Adrenal gland (tissue), 9 donors: ENCODE measurements at regions not wholly inside any gene's neighbourhood (a gene's known extent, or its start where the extent isn't known, plus 50 kb on each side); places are given as distances from the start of the nearest gene placed in this dataset.

Source experiments
- DNase-seq, 7 donors: peaks; one replicate each; pipeline ENCODE4 v3.0.0-alpha.2; 2019 to 2020
- H3K27ac ChIP-seq, 5 donors: fragments of 200-600 bp; sonication (generic) in 4 of 5; 1 replicate in 3 of 5; 2 replicates in 2 of 5; pipeline versions ENCODE4 v1.5.1 to v1.8.0; 2016 to 2020; ENCODE audit warnings: mild to moderate bottlenecking in 1 of 5
- H3K27me3 ChIP-seq: fragments of 200-600 bp; 2 replicates; pipeline ENCODE4 v1.8.0; 2021
- H3K36me3 ChIP-seq, 2 donors: fragments of 200-600 bp; replicated peaks in 1 of 2; 1 replicate in 1 of 2; 2 replicates in 1 of 2; pipeline versions ENCODE4 v1.5.1 to v1.8.0; 2018 to 2022
- H3K4me1 ChIP-seq, 2 donors: fragments of 200-600 bp; replicated peaks in 1 of 2; 1 replicate in 1 of 2; 2 replicates in 1 of 2; pipeline versions ENCODE4 v1.5.1 to v1.8.0; 2018 to 2021
- H3K4me3 ChIP-seq, 4 donors: fragments of 200-600 bp; sonication (generic) in 3 of 4; one replicate each; pipeline ENCODE4 v1.5.1; 2016 to 2018
- H3K9me3 ChIP-seq, 3 donors: fragments of 200-600 bp; sonication (generic) in 1 of 3; replicated peaks in 1 of 3; 1 replicate in 2 of 3; 2 replicates in 1 of 3; pipeline versions ENCODE4 v1.5.1 to v1.8.0; 2016 to 2021
- POLR2A ChIP-seq, 2 donors: fragments of 450-650 bp; IDR thresholded peaks; one replicate each; pipeline ENCODE4 v1.6.1; 2017; ENCODE audit warnings: antibody characterized with exemption in 2 of 2, mild to moderate bottlenecking in 2 of 2, moderate library complexity in 1 of 2
- WGBS, 4 donors: extraction: QIAGEN DNeasy Blood & Tissue Kit in 2 of 4; methylation state at CpG; one replicate each; pipeline versions ENCODE4 v1.1.5 to v1.1.7; 2013 to 2017; 5-methylcytosine and 5-hydroxymethylcytosine counted together
- intact Hi-C, 2 donors: fragments of 100-400 bp; cut with DNase I; formaldehyde crosslinking; loops; one replicate each; pipeline versions ENCODE4 v1.14.1 to v1.15.0; 2022 to 2023
- TF ChIP-seq, protein P1 (sequence below), 6 experiments: fragments of 450-650 bp in 4 of 6; fragments of 200-600 bp in 2 of 6; sonication (generic) in 1 of 6; IDR thresholded peaks; 1 replicate in 5 of 6; 2 replicates in 1 of 6; pipeline versions ENCODE4 v1.5.1 to v1.8.0; 2016 to 2021; ENCODE audit warnings: antibody characterized with exemption in 6 of 6, mild to moderate bottlenecking in 2 of 6, moderate library complexity in 1 of 6
- donor health status: healthy with polysubstance abuse.
- donor health status: Bipolar disorder and iron deficiency.
- donor health status: DM: yes; HTN: yes; CAD: no.
- donor health status: DM: no; HTN: no; CAD: no.
- donor health status: DM: no; HTN: no; CAD: no.

DNA sequence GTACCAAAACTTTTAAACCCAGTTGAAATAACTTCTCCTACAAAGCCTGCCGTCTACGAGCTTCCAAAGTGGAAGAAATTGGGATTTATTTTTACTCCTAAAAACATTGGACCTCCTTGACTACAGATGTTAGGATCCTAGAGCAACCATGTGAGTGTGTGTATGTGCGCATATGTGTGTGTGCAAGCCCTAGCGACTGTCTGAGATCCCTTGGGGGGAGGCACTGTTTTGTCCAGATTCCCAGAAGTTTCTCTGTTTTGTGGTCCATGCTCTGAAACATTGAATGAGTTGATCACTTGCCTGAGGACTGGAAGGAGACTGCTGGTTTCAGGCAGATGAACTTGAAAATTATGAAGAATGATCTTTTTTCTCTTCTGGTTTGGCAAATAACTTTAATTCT is 312.3 kb upstream of the ZNF32 start:
- peak overlapping the region in 2 of 5 donors; percentile 15 to 56 for H3K27ac ChIP-seq
- H3K27me3 ChIP-seq = no peaks in the 10 kb centered on the region
- TF ChIP-seq, protein P1, sequence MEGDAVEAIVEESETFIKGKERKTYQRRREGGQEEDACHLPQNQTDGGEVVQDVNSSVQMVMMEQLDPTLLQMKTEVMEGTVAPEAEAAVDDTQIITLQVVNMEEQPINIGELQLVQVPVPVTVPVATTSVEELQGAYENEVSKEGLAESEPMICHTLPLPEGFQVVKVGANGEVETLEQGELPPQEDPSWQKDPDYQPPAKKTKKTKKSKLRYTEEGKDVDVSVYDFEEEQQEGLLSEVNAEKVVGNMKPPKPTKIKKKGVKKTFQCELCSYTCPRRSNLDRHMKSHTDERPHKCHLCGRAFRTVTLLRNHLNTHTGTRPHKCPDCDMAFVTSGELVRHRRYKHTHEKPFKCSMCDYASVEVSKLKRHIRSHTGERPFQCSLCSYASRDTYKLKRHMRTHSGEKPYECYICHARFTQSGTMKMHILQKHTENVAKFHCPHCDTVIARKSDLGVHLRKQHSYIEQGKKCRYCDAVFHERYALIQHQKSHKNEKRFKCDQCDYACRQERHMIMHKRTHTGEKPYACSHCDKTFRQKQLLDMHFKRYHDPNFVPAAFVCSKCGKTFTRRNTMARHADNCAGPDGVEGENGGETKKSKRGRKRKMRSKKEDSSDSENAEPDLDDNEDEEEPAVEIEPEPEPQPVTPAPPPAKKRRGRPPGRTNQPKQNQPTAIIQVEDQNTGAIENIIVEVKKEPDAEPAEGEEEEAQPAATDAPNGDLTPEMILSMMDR (IDR thresholded peaks at IDR 0.05) = no peak
- no peak for TF ChIP-seq POLR2A (IDR thresholded peaks at IDR 0.05)
- H3K36me3 ChIP-seq = no peaks in the 10 kb centered on the region
- intact Hi-C loops = no loop called here
- WGBS, 4 donors = 72 to 87% (median 82%) methylated on average over 4 of the region's 4 CpGs
- peaks cover 13 to 22% of the 10 kb centered on the region in 2 donors for H3K4me1 ChIP-seq
- no peak for DNase-seq
- H3K4me3 ChIP-seq = no peak overlapping the region
- H3K9me3 ChIP-seq = no peaks in the 10 kb centered on the region

DNA sequence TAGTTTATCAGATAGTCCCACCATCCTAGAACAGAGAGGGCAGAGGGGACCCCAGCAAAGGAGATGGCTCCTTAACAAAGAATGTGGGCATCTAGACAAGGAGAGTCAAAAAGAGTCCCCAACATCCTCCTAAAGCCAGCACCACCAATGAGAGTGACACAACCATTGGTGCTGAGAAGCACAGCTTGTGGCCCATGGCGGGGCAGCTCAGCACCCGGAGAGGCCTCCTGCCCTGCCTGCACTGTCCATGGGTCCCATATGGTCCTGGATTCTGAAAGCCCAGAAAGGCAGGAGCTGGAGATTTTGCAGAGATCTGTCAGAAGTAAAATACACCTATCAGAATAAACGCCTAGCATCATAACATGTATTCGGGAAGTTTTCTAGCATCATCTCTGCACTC is 311.8 kb upstream of the ZNF32 start:
- Histone ChIP-seq H3K27me3 (no peaks in the 10 kb centered on the region), H3K4me1 (peaks cover 13 to 22% of the 10 kb centered on the region in 2 donors), H3K4me3 (no peak overlapping the region), H3K27ac (peak overlapping the region in 2 of 5 donors; percentile 15 to 56), H3K9me3 (no peaks in the 10 kb centered on the region), H3K36me3 (no peaks in the 10 kb centered on the region)
- TF ChIP-seq POLR2A (IDR thresholded peaks at IDR 0.05) = no peak
- TF ChIP-seq, protein P1 (IDR thresholded peaks at IDR 0.05) = no peak
- intact Hi-C loops = no loop called here
- WGBS, 4 donors = 97 to 100% (median 98%) methylated on average over 4 of the region's 4 CpGs
- DNase-seq = no peak

DNA sequence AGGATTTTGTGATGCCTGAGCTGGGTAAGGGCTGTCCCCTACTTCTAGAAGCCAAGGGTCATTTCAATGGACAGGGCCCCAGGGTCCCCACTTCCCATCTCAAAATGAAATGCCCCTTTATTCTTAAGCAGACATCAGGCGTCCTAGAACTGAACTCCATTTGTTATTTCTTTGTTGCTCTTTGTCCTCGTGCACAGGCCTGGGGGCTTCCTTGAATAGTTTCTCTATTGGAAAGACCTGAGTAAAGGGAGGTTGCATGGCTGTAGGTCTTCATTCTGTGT is 311.4 kb upstream of the ZNF32 start:
- Histone ChIP-seq H3K36me3 (no peaks in the 10 kb centered on the region), H3K27ac (peak overlapping the region in 1 of 5 donors; percentile 56), H3K4me3 (no peak overlapping the region), H3K4me1 (peaks cover 13 to 22% of the 10 kb centered on the region in 2 donors), H3K9me3 (no peaks in the 10 kb centered on the region), H3K27me3 (no peaks in the 10 kb centered on the region)
- intact Hi-C loops = no loop called here
- TF ChIP-seq POLR2A (IDR thresholded peaks at IDR 0.05) = no peak
- TF ChIP-seq, protein P1 (IDR thresholded peaks at IDR 0.05) = no peak
- no peak for DNase-seq
- WGBS, 4 donors = 81 to 92% (median 86%) methylated on average over 2 of the region's 2 CpGs

DNA sequence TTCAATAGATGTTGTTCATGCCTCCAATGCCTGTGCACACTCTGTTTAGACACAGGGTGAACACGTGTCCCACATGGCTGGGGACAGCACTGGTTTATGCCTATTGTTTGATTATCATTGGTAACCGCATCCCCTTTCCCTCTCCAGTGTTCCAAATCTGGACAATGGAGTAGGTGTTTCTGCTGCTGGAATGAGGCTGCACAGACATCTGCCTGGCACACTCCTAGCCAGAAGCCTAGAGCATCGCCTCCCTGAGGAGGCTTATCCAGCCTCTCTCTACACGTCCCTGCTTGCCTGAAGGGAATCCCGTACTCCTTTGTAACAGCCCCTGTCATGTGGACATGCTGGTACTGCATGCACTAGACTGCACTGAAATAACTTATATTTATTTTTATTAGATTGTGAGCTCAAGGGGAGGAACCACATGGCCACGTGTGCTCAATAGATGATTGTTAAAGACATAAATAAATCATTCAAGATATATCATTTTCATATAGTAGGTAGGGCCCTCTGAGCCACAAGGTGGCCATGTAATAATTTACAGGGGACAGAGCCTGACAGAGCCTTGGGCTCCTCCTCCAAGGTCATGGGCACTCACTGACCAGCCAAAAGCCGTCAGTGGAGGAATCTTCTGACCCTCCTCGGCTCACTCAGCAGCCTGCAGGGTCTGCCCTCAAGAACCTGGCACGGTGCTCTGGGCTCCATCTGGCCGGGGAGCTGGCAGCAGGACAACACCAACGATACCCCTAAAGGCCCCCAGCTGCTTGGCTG is 310.9 kb upstream of the ZNF32 start:
- TF ChIP-seq, protein P1 (IDR thresholded peaks at IDR 0.05) = no peak
- TF ChIP-seq POLR2A (IDR thresholded peaks at IDR 0.05) = no peak
- peak overlapping the region in 1 of 5 donors; percentile 56 for H3K27ac ChIP-seq
- intact Hi-C loops = no loop called here
- DNase-seq = no peak
- no peaks in the 10 kb centered on the region for H3K27me3 ChIP-seq
- H3K4me3 ChIP-seq = no peak overlapping the region
- H3K4me1 ChIP-seq = peaks cover 13 to 22% of the 10 kb centered on the region in 2 donors
- 70 to 83% (median 81%) methylated on average over 8 to 11 of the region's 11 CpGs for WGBS, 4 donors
- no peaks in the 10 kb centered on the region for H3K9me3 ChIP-seq
- H3K36me3 ChIP-seq = no peaks in the 10 kb centered on the region
